ENCODE measurements at regions not wholly inside any gene's neighbourhood (a gene's known extent, or its start where the extent isn't known, plus 50 kb on each side); places are given as distances from the start of the nearest gene placed in this dataset.
A peak's percentile ranks its signal among the peaks of the same experiment; 100 is the strongest.

GRCh38 chr14:94994245-94994644, 163.1 kb downstream of the DICER1 start:
- DNase-seq, result no peak

GRCh38 chr14:94992046-94992445, 165.3 kb downstream of the DICER1 start:
- no peak for DNase-seq

GRCh38 chr14:94989946-94990345, 167.4 kb downstream of the DICER1 start:
- no peak for DNase-seq

- no peak for DNase-seq
These were observed 167.9 kb downstream of the DICER1 start for GRCh38 chr14:94989417-94989816.

- DNase-seq, result no peak
These were observed 169.9 kb downstream of the DICER1 start for GRCh38 chr14:94987409-94987808.

- DNase-seq, result no peak
These were observed 177.4 kb downstream of the DICER1 start for GRCh38 chr14:94979891-94980290.

- no peak for DNase-seq
These were observed 180.3 kb downstream of the DICER1 start for GRCh38 chr14:94977016-94977415.

- DNase-seq, result no peak
These were observed 182.0 kb downstream of the DICER1 start for GRCh38 chr14:94975366-94975765.

GRCh38 chr14:94974893-94975292, 182.4 kb downstream of the DICER1 start:
- no peak for DNase-seq

- DNase-seq, result no peak
These were observed 182.9 kb downstream of the DICER1 start for GRCh38 chr14:94974422-94974821.

GRCh38 chr14:94971750-94972149, 185.6 kb downstream of the DICER1 start:
- peak; percentile 9 to 68 for DNase-seq

- no peak for DNase-seq
These were observed 186.2 kb downstream of the DICER1 start for GRCh38 chr14:94970941-94971730.

GRCh38 chr14:94969766-94970165, 187.6 kb downstream of the DICER1 start:
- no peak for DNase-seq

- no peak for DNase-seq
These were observed 190.5 kb downstream of the DICER1 start for GRCh38 chr14:94966868-94967267.

GRCh38 chr14:94966344-94966743, 191.0 kb downstream of the DICER1 start:
- DNase-seq, result no peak

- DNase-seq, result no peak
These were observed 191.6 kb downstream of the DICER1 start for GRCh38 chr14:94965551-94966313.

- DNase-seq, result no peak
These were observed 192.4 kb downstream of the DICER1 start for GRCh38 chr14:94964931-94965330.

- no peak for DNase-seq
These were observed 193.1 kb downstream of the DICER1 start for GRCh38 chr14:94964181-94964580.

- no peak for DNase-seq
These were observed 193.1 kb upstream of the GSC start for GRCh38 chr14:94963051-94963450.

GRCh38 chr14:94962166-94962575, 192.3 kb upstream of the GSC start:
- DNase-seq, result no peak

- DNase-seq, result no peak
These were observed 191.7 kb upstream of the GSC start for GRCh38 chr14:94961386-94962165.

- DNase-seq, result no peak
These were observed 190.5 kb upstream of the GSC start for GRCh38 chr14:94960285-94961001.

All from hippocampal formation (tissue), 2 donors.